AG04450 (cell line): ENCODE measurements at regions not wholly inside any gene's neighbourhood (a gene's known extent, or its start where the extent isn't known, plus 50 kb on each side); places are given as distances from the start of the nearest gene placed in this dataset.

Experiments used
- CTCF ChIA-PET: fragments of 300-600, 350-600 bp; formaldehyde crosslinking; extraction: SDS; loops from one replicate; lab custom pipeline; 2022; ENCODE audit warnings: antibody characterized with exemption, inconsistent platforms; lab: Charles Lee
- POLR2A ChIA-PET: fragments of 350-600 bp; formaldehyde crosslinking; extraction: SDS; loops from one replicate; lab custom pipeline; 2021; ENCODE audit warnings: antibody characterized with exemption, inconsistent platforms; lab: Yijun Ruan, JAX
- DNase-seq: peaks from one replicate; pipeline ENCODE4 v3.0.0-alpha.2; 2011; ENCODE audit warnings: low read depth, low spot score
- H3K27ac ChIP-seq: one replicate; pipeline ENCODE4 v1.5.1; 2012; ENCODE audit warnings: low read depth, low read length, control low read depth
- H3K27me3 ChIP-seq: one replicate; pipeline ENCODE4 v1.6.0; 2012; ENCODE audit warnings: low read length; ENCODE audit not compliant: control insufficient read depth, insufficient read depth
- H3K4me3 ChIP-seq: 2 replicates; pipeline ENCODE4 v1.5.1; 2011; ENCODE audit warnings: mild to moderate bottlenecking, low read depth, low read length, control low read depth
- H3K9me3 ChIP-seq: 2 replicates; pipeline ENCODE4 v1.5.1; 2012; ENCODE audit warnings: low read length; ENCODE audit not compliant: control insufficient read depth, insufficient read depth
- TF ChIP-seq, protein P1 (sequence below): IDR thresholded peaks from 2 replicates; pipeline ENCODE4 v1.5.1; 2011; ENCODE audit warnings: low read depth, low read length, control low read depth, inconsistent platforms

DNA sequence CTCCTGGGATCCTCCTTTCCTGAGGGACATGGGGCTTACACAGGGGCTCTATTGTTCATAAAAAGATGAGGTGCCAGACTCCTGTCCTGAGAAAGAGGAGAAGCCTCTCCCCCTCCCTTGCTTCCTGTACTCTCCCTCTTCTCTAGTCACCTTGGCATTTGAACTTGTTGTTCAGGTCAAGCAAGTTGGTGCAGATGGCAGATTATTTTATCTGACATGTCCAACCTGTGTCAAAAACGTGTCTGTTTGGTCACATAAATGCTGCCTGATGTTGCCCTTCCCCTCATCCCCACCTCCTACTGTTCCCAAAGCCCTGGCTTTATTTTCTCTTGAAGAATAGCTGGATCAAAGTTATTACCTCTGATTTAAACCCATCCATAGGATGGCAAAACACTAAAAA is 154.8 kb downstream of the TMX1 start:
- Histone ChIP-seq H3K9me3 (no peaks in the 10 kb centered on the region), H3K27ac (peak overlapping the region; percentile 97), H3K4me3 (no peak overlapping the region), H3K27me3 (no peaks in the 10 kb centered on the region)
- DNase-seq, result no peak
- POLR2A ChIA-PET, result interaction anchor here (1.4 kb wide), 1 partner anchor 8 kb away, joined by 4 read pairs; no protein-coding TSS in a partner anchor
- CTCF ChIA-PET, result interaction anchor here (1.3 kb wide), 1 partner anchor 111 kb away, joined by 7 read pairs; no protein-coding TSS in a partner anchor
- TF ChIP-seq, protein P1, sequence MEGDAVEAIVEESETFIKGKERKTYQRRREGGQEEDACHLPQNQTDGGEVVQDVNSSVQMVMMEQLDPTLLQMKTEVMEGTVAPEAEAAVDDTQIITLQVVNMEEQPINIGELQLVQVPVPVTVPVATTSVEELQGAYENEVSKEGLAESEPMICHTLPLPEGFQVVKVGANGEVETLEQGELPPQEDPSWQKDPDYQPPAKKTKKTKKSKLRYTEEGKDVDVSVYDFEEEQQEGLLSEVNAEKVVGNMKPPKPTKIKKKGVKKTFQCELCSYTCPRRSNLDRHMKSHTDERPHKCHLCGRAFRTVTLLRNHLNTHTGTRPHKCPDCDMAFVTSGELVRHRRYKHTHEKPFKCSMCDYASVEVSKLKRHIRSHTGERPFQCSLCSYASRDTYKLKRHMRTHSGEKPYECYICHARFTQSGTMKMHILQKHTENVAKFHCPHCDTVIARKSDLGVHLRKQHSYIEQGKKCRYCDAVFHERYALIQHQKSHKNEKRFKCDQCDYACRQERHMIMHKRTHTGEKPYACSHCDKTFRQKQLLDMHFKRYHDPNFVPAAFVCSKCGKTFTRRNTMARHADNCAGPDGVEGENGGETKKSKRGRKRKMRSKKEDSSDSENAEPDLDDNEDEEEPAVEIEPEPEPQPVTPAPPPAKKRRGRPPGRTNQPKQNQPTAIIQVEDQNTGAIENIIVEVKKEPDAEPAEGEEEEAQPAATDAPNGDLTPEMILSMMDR, result no peak

DNA sequence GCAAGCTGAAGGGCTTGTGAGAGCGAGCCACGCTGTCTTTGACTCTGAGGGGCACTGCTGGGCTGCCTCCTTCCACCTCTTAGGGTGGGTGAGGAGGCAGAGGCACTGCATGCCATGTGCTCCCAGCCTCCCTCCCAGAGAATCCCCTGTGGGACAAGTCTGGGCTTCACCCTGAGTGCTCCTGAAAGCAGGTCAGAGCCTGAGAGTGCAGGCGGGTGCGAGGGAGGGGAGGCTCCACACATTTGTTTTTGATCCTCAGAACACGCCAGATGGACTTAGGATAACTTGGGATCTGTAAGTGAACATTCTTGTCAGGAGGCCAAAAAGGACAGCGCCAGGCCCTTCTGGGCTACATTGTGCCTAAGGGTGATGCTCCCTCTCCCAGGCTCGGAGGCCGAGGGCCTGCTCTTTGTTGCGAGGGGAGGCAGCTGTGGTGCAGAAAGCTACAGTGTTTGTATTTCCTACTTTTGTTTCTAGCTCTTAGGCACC is 155.4 kb downstream of the TMX1 start:
- H3K27me3 ChIP-seq, result no peaks in the 10 kb centered on the region
- H3K27ac ChIP-seq, result peak overlapping the region; percentile 97
- H3K9me3 ChIP-seq, result no peaks in the 10 kb centered on the region
- POLR2A ChIA-PET, result interaction anchor here (0.7 to 2.0 kb wide), 3 partner anchors 9 to 234 kb away, joined by 3 to 7 read pairs (median 4); no protein-coding TSS in a partner anchor
- TF ChIP-seq, protein P1, result no peak
- CTCF ChIA-PET, result interaction anchor here (1.3 kb wide), 1 partner anchor 112 kb away, joined by 7 read pairs; no protein-coding TSS in a partner anchor
- DNase-seq, result peak; percentile 82
- H3K4me3 ChIP-seq, result no peak overlapping the region; the same call in 1 of the 2 replicates

DNA sequence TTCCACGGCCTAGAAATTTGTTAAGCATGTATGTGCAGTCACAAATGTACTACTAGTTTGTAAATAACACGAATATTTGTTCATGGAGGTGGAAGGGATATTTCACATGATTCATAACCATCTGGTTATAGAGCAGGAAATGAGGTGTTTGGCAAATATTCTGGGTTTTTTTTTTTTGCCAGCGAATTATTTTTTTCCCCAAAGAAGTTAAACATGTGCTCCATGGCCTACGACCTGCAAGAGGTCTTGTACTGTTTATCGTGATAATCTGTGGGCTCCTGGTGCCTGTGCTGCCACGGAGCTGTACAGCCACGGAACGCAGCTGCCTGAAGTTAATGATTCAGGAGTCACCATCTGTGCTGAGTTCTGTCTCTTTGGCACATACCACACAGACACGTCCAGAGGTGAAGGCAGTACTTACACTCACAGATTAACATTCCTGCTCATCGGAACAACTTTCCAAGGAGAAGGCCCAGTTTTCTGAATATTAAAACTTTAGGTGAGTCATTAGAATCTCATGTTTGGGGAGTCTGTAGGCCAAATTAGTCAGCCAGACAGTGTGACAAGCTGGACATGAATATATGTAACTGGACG is 156.3 kb downstream of the TMX1 start:
- TF ChIP-seq, protein P1, result no peak
- ChIA-PET POLR2A (interaction anchor here (0.6 to 2.0 kb wide), 7 partner anchors 9 to 257 kb away, joined by 3 to 7 read pairs (median 4); no protein-coding TSS in a partner anchor), CTCF (interaction anchor here (1.3 kb wide), 1 partner anchor 113 kb away, joined by 7 read pairs; no protein-coding TSS in a partner anchor)
- Histone ChIP-seq H3K4me3 (peak overlapping the region; percentile 25; the same call in 1 of the 2 replicates), H3K27ac (peak overlapping the region; percentile 98), H3K9me3 (no peaks in the 10 kb centered on the region), H3K27me3 (no peaks in the 10 kb centered on the region)
- DNase-seq, result peak; percentile 91

DNA sequence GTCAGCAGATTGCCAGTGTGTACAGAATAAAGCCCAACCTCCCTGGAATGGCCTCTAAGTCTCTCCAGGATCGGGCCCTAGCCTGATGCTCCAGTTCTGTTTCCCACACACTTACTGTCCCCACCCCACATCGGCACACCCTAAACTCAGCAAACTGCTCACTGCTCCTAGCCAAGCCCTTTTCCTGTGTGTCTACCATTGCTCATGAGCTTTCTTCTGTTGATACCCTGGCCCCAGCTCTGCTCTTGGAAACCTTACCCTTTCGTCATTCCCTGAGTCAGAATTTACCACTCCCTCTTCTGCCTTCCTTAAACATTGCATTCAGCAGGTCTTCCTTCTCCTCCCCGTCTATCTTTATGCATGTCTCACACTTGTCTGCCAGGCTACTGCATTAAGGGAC is 158.9 kb downstream of the TMX1 start:
- H3K27me3 ChIP-seq, result no peaks in the 10 kb centered on the region
- CTCF ChIA-PET, result interaction anchor here (0.9 to 1.0 kb wide), 2 partner anchors 31 to 121 kb away, joined by 3 read pairs; no protein-coding TSS in a partner anchor
- H3K4me3 ChIP-seq, result no peak overlapping the region
- TF ChIP-seq, protein P1, result peak; percentile 34
- DNase-seq, result peak; percentile 52
- no peaks in the 10 kb centered on the region for H3K9me3 ChIP-seq
- H3K27ac ChIP-seq, result peak overlapping the region; percentile 84
- POLR2A ChIA-PET, result interaction anchor here (0.5 to 0.7 kb wide), 3 partner anchors 61 to 253 kb away, joined by 3 read pairs; partner anchors contain the start of gene FRMD6

DNA sequence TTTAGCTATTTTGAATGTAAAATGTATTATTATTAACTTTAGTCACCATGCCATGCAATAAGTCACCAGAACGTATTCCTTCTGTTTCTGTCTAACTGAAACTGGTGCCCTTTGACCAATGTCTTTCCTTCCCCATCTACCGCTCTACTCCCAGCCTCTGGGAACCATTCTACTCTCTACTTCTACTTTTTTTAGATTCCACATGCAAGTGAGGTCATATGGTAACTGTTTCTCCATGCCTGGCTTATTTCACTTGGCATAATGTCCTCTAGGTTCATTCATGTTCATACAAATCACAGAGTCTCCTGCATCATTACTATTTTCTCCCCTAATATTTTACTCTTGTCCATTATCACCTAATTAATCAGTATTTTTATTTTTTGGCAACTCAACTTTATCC is 160.1 kb downstream of the TMX1 start:
- Histone ChIP-seq H3K9me3 (no peaks in the 10 kb centered on the region), H3K27me3 (no peaks in the 10 kb centered on the region), H3K4me3 (no peak overlapping the region), H3K27ac (no peak overlapping the region)
- no peak for DNase-seq
- POLR2A ChIA-PET, result no interaction called here
- TF ChIP-seq, protein P1, result no peak
- CTCF ChIA-PET, result interaction anchor here (0.6 kb wide), 2 partner anchors 103 to 181 kb away, joined by 3 to 4 read pairs; no protein-coding TSS in a partner anchor
